Neuronal stem cell (in vitro differentiated cells): ENCODE measurements at regions not wholly inside any gene's neighbourhood (a gene's known extent, or its start where the extent isn't known, plus 50 kb on each side); places are given as distances from the start of the nearest gene placed in this dataset.

Experiments used
- DNase-seq: peaks from one replicate; pipeline ENCODE4 v3.0.0-alpha.2; 2013; ENCODE audit warnings: low spot score
- H2AFZ ChIP-seq: one replicate; pipeline ENCODE4 v1.6.1; 2013; ENCODE audit warnings: mild to moderate bottlenecking, low read length, inconsistent platforms
- H2AK5ac ChIP-seq: 2 replicates; pipeline ENCODE4 v1.6.1; 2013; ENCODE audit warnings: low read depth, mild to moderate bottlenecking, inconsistent platforms, low read length, moderate library complexity, mixed read lengths
- H2BK120ac ChIP-seq: 2 replicates; pipeline ENCODE4 v1.6.1; 2013; ENCODE audit warnings: low read depth, mild to moderate bottlenecking, inconsistent platforms, low read length, moderate library complexity, mixed read lengths
- H2BK12ac ChIP-seq: one replicate; pipeline ENCODE4 v1.6.1; 2013; ENCODE audit warnings: low read length, inconsistent platforms
- H2BK15ac ChIP-seq: 2 replicates; pipeline ENCODE4 v1.6.1; 2013; ENCODE audit warnings: mild to moderate bottlenecking, low read length, inconsistent platforms, mixed read lengths
- H2BK5ac ChIP-seq: one replicate; pipeline ENCODE4 v1.6.1; 2013; ENCODE audit warnings: inconsistent platforms, mild to moderate bottlenecking, low read length, moderate library complexity
- H3K14ac ChIP-seq: one replicate; pipeline ENCODE4 v1.6.1; 2013; ENCODE audit warnings: low read length, inconsistent platforms
- H3K18ac ChIP-seq: 2 replicates; pipeline ENCODE4 v1.6.1; 2013; ENCODE audit warnings: low read length, inconsistent platforms
- H3K23ac ChIP-seq: 2 replicates; pipeline ENCODE4 v1.6.1; 2013; ENCODE audit warnings: low read depth, mild to moderate bottlenecking, mixed read lengths, low read length, inconsistent platforms; ENCODE audit not compliant: poor library complexity
- H3K27ac ChIP-seq: replicated peaks from 3 replicates; pipeline ENCODE4 v1.5.1; 2013; ENCODE audit warnings: low read length, inconsistent platforms
- H3K27me3 ChIP-seq, 3 experiments: 2 replicates each; pipeline ENCODE4 v1.6.1; 2013; ENCODE audit warnings: low read length in 3 of 3, mild to moderate bottlenecking in 2 of 3, inconsistent platforms in 1 of 3, low read depth in 1 of 3, mixed read lengths in 1 of 3, moderate library complexity in 1 of 3; ENCODE audit not compliant: control insufficient read depth in 3 of 3, insufficient read depth in 3 of 3
- H3K36me3 ChIP-seq, 2 donors: replicated peaks in 1 of 2; 2 replicates each; pipeline ENCODE4 v1.6.1; 2013; ENCODE audit warnings: low read length in 2 of 2; ENCODE audit not compliant: control insufficient read depth in 2 of 2, insufficient read depth in 2 of 2
- H3K4ac ChIP-seq: 2 replicates; pipeline ENCODE4 v1.6.1; 2013; ENCODE audit warnings: inconsistent platforms, mild to moderate bottlenecking, low read length, moderate library complexity
- H3K4me1 ChIP-seq, 2 donors: 1 replicate in 1 of 2; 2 replicates in 1 of 2; pipeline ENCODE4 v1.6.1; 2013; ENCODE audit warnings: low read length in 2 of 2, low read depth in 1 of 2; ENCODE audit not compliant: control insufficient read depth in 2 of 2, insufficient read depth in 1 of 2
- H3K4me2 ChIP-seq: one replicate; pipeline ENCODE4 v1.6.1; 2013; ENCODE audit warnings: mild to moderate bottlenecking, low read length, inconsistent platforms; ENCODE audit not compliant: insufficient read depth, poor library complexity, severe bottlenecking
- H3K4me3 ChIP-seq, 2 donors: 2 replicates each; pipeline ENCODE4 v1.5.1; 2013; ENCODE audit warnings: low read length in 2 of 2, mild to moderate bottlenecking in 2 of 2, inconsistent platforms in 1 of 2, moderate library complexity in 1 of 2
- H3K79me1 ChIP-seq: one replicate; pipeline ENCODE4 v1.6.1; 2013; ENCODE audit warnings: low read depth, mild to moderate bottlenecking, inconsistent platforms, low read length, moderate library complexity
- H3K9ac ChIP-seq: one replicate; pipeline ENCODE4 v1.6.1; 2013; ENCODE audit warnings: mild to moderate bottlenecking, low read depth, low read length, inconsistent platforms; ENCODE audit not compliant: poor library complexity
- H3K9me3 ChIP-seq, 2 donors: replicated peaks in 1 of 2; 2 replicates each; pipeline versions ENCODE3 to v1.6.1; 2013; ENCODE audit warnings: low read length in 2 of 2, mild to moderate bottlenecking in 2 of 2, inconsistent platforms in 1 of 2, low read depth in 1 of 2, mixed read lengths in 1 of 2, moderate library complexity in 1 of 2; ENCODE audit not compliant: control insufficient read depth in 2 of 2, insufficient read depth in 1 of 2
- H4K8ac ChIP-seq: one replicate; pipeline ENCODE4 v1.6.1; 2013; ENCODE audit warnings: low read depth, mild to moderate bottlenecking, inconsistent platforms, low read length, moderate library complexity
- H4K91ac ChIP-seq: one replicate; pipeline ENCODE4 v1.6.1; 2013; ENCODE audit warnings: low read length, low read depth, mild to moderate bottlenecking, inconsistent platforms; ENCODE audit not compliant: poor library complexity
- WGBS, 2 donors: extraction: QIAGEN DNeasy Blood & Tissue Kit; methylation state at CpG; one replicate each; pipeline ENCODE4 v1.1.7; 2013; ENCODE audit warnings: missing lambda C conversion rate in 2 of 2, mixed read lengths in 1 of 2; ENCODE audit not compliant: insufficient read length in 2 of 2, insufficient replicate concordance in 1 of 2; ENCODE audit errors: extremely low coverage in 2 of 2; 5-methylcytosine and 5-hydroxymethylcytosine counted together

DNA sequence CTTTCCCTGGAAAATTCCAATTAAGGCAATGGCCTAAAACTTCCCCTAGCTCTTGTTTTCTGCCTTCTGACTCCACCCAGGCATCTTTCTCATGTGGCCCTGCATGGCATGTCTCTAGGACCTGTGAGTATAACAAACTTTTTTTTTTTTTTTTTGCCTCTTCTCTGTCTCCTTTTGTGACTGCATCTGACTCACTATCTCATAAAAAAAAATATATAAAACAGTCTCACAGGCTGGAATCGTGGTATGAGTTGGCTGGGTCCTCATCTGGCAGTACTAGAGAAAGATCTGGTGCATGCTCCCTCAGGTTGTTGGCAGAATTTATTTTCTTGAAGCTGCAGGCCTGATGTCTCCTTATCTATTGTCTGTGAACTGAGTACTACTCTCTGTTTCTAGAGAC, 313.9 kb downstream of the TECRL start:
- Histone ChIP-seq H3K36me3 (no peaks in the 10 kb centered on the region), H3K4me1 (no peaks in the 10 kb centered on the region), H3K4ac (no peak overlapping the region), H3K27me3 (no peaks in the 10 kb centered on the region), H3K79me1 (no peaks in the 10 kb centered on the region), H3K18ac (no peak overlapping the region), H4K91ac (no peak overlapping the region), H3K9me3 (no peaks in the 10 kb centered on the region), H2AFZ (peak overlapping the region; percentile 52), H3K4me3 (no peak overlapping the region), H3K14ac (no peak overlapping the region), H2BK15ac (no peak overlapping the region), H3K23ac (no peak overlapping the region), H3K9ac (no peak overlapping the region), H2BK12ac (no peak overlapping the region), H2BK5ac (no peak overlapping the region), H2AK5ac (no peak overlapping the region), H3K27ac (no peak overlapping the region), H2BK120ac (no peak overlapping the region), H4K8ac (no peak overlapping the region), H3K4me2 (no peak overlapping the region)
- no peak for DNase-seq
- WGBS, 2 donors = no CpG with 5 or more reads among the region's 1 CpG

DNA sequence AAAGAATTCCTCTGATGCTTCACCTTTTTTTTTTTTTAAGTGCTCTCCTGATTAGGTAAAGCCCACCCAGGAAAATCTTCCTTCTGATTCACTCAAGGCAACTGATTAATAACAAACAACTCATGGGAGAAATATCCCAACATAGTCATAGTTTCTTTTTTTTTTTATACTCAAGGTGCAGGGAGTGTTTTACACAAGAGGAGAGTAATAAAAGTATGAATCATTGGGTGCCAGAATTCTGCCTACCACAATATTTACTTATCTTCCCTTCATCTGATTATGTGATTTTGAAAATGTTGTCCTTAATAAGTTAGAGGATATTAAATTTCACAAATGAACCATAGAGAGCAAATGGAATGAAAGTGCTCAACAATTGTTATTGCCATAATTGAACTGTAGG, 329.9 kb downstream of the TECRL start:
- no peak overlapping the region for H3K27ac ChIP-seq
- no peak overlapping the region for H3K4ac ChIP-seq
- no peaks in the 10 kb centered on the region for H3K79me1 ChIP-seq
- no peaks in the 10 kb centered on the region for H3K27me3 ChIP-seq
- H3K4me3 ChIP-seq = no peak overlapping the region
- H3K14ac ChIP-seq = no peak overlapping the region
- H2BK120ac ChIP-seq = no peak overlapping the region
- H3K9me3 ChIP-seq = no peaks in the 10 kb centered on the region
- H3K36me3 ChIP-seq = no peaks in the 10 kb centered on the region
- H3K4me2 ChIP-seq = no peak overlapping the region
- H4K91ac ChIP-seq = no peak overlapping the region
- no peak overlapping the region for H2BK12ac ChIP-seq
- no peak overlapping the region for H2BK15ac ChIP-seq
- H4K8ac ChIP-seq = no peak overlapping the region
- H2BK5ac ChIP-seq = no peak overlapping the region
- H3K23ac ChIP-seq = no peak overlapping the region
- no peak overlapping the region for H2AK5ac ChIP-seq
- H3K4me1 ChIP-seq = no peaks in the 10 kb centered on the region
- no peak overlapping the region for H3K9ac ChIP-seq
- H3K18ac ChIP-seq = no peak overlapping the region
- DNase-seq = no peak
- H2AFZ ChIP-seq = no peak overlapping the region

DNA sequence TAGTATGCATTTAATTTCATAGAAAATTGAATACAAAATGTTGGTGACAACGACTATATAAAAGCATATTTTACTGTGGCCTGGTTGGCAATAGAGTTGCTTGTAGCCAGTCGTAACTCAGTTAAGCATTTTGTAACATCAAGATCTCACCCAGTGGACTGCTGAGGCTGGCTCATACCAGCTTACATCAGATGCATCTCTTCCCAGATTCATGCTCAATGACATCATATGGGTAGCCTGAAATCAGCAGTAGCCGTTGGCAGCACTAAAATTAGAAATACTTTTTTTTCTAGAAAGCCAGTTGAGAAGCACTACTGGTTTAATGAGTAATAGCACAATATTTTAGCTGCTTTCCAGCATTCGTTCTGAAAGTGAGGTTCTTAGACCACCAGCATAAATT, 341.2 kb downstream of the TECRL start:
- no peak overlapping the region for H4K8ac ChIP-seq
- no peaks in the 10 kb centered on the region for H3K27me3 ChIP-seq
- no peak overlapping the region for H3K4ac ChIP-seq
- no peaks in the 10 kb centered on the region for H3K4me1 ChIP-seq
- H2AFZ ChIP-seq = no peak overlapping the region
- no peak overlapping the region for H3K27ac ChIP-seq
- no CpG with 5 or more reads among the region's 4 CpGs for WGBS, 2 donors
- no peak for DNase-seq
- no peak overlapping the region for H3K18ac ChIP-seq
- H2BK120ac ChIP-seq = no peak overlapping the region
- no peaks in the 10 kb centered on the region for H3K36me3 ChIP-seq
- H3K4me3 ChIP-seq = no peak overlapping the region
- no peak overlapping the region for H3K9ac ChIP-seq
- no peak overlapping the region for H4K91ac ChIP-seq
- no peak overlapping the region for H3K14ac ChIP-seq
- H3K9me3 ChIP-seq = no peaks in the 10 kb centered on the region
- no peak overlapping the region for H2AK5ac ChIP-seq
- H2BK15ac ChIP-seq = no peak overlapping the region
- no peaks in the 10 kb centered on the region for H3K79me1 ChIP-seq
- H3K4me2 ChIP-seq = no peak overlapping the region
- H3K23ac ChIP-seq = no peak overlapping the region
- no peak overlapping the region for H2BK12ac ChIP-seq
- no peak overlapping the region for H2BK5ac ChIP-seq

DNA sequence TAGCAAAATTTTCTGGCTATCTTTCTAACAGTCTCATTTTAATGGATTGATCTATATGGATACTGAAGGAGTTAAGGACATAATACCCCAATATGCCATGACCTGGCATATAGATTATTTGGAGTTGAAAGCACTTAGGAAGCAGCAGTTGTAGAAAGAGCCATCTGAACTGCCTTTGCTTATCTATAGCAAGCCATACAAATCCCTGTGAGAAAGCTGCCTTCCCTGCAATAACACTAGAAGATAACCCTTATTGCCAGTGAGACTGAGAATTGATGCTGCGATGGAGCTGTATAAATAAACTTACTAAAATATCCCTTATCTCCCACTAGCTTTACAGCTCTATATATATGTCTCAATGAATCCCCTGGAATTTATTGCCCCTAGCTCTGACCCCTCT, 346.3 kb downstream of the TECRL start:
- no peak overlapping the region for H3K14ac ChIP-seq
- no peak overlapping the region for H2AFZ ChIP-seq
- H3K27me3 ChIP-seq = no peaks in the 10 kb centered on the region
- no CpG with 5 or more reads among the region's 1 CpG for WGBS, 2 donors
- H3K4me1 ChIP-seq = no peaks in the 10 kb centered on the region
- H3K36me3 ChIP-seq = no peaks in the 10 kb centered on the region
- no peak overlapping the region for H2BK12ac ChIP-seq
- no peak overlapping the region for H2BK5ac ChIP-seq
- no peak overlapping the region for H2BK15ac ChIP-seq
- no peak overlapping the region for H2BK120ac ChIP-seq
- H3K79me1 ChIP-seq = no peaks in the 10 kb centered on the region
- no peak overlapping the region for H2AK5ac ChIP-seq
- H4K91ac ChIP-seq = no peak overlapping the region
- H3K4me2 ChIP-seq = no peak overlapping the region
- no peak overlapping the region for H3K4me3 ChIP-seq
- no peak overlapping the region for H3K9ac ChIP-seq
- no peak overlapping the region for H3K27ac ChIP-seq
- H3K18ac ChIP-seq = no peak overlapping the region
- H3K23ac ChIP-seq = no peak overlapping the region
- no peak overlapping the region for H3K4ac ChIP-seq
- no peaks in the 10 kb centered on the region for H3K9me3 ChIP-seq
- H4K8ac ChIP-seq = no peak overlapping the region
- no peak for DNase-seq
